Sciatic nerve (tissue), 2 donors: ENCODE measurements at regions not wholly inside any gene's neighbourhood (a gene's known extent, or its start where the extent isn't known, plus 50 kb on each side); places are given as distances from the start of the nearest gene placed in this dataset.

Source experiments
- ATAC-seq: fragments of 200-7000 bp; cut with Tn5 transposase; one replicate; pipeline ENCODE4 v1.9.1; 2020; ENCODE audit warnings: mild to moderate bottlenecking, moderate library complexity
- DNase-seq: peaks from one replicate; pipeline ENCODE4 v3.0.0-alpha.2; 2020; ENCODE audit warnings: low spot score
- intact Hi-C: fragments of 100-400 bp; cut with DNase I; formaldehyde crosslinking; loops from one replicate; pipeline ENCODE4 v1.14.2; 2022
- donor health status: DM: no; HTN: no; CAD: no.
- donor health status: DM: no; HTN: no; CAD: no.

DNA sequence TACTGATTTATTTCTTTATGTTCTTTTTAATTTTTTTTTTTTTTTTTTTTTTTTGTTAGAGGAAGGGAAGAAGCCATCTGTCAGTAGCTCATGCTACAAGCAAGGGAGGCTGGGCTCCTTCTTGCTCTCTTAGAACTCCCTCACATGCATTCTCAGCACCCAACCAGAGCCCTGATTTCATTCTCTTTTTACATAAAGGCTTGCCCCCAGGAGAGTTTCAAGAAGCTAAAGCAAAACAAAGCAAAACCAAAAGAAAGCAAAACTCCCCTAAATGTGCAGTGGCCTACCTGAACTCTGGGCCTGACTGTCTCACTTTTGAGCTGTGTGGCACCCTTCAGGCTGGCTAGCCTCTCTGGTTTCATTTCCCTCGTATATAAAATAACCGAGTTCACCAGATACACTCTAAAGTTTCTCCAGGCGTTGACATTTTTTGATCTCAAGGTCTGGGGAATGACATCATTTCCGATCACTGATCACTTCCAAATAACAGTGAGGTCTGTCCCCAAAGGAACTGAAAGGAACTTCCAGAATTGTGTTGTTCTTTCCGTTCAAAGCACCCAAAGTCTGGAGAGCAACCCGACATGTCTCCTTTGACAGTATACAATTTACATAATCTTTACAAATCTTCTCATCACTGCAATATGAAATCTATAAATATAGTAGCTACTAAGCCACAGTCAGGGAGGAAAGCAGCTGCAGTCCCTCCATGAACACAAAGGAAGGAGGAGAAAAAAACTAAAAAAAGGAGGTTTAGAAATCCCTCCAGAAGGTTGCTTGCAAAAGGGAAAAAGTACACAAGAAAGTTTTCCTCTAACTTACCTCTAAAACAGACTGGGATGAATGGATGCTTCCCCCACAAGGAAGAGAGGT, 145.6 kb upstream of the NCK2 start:
- no peak for DNase-seq
- ATAC-seq: no peak
- intact Hi-C loops: no loop called here

DNA sequence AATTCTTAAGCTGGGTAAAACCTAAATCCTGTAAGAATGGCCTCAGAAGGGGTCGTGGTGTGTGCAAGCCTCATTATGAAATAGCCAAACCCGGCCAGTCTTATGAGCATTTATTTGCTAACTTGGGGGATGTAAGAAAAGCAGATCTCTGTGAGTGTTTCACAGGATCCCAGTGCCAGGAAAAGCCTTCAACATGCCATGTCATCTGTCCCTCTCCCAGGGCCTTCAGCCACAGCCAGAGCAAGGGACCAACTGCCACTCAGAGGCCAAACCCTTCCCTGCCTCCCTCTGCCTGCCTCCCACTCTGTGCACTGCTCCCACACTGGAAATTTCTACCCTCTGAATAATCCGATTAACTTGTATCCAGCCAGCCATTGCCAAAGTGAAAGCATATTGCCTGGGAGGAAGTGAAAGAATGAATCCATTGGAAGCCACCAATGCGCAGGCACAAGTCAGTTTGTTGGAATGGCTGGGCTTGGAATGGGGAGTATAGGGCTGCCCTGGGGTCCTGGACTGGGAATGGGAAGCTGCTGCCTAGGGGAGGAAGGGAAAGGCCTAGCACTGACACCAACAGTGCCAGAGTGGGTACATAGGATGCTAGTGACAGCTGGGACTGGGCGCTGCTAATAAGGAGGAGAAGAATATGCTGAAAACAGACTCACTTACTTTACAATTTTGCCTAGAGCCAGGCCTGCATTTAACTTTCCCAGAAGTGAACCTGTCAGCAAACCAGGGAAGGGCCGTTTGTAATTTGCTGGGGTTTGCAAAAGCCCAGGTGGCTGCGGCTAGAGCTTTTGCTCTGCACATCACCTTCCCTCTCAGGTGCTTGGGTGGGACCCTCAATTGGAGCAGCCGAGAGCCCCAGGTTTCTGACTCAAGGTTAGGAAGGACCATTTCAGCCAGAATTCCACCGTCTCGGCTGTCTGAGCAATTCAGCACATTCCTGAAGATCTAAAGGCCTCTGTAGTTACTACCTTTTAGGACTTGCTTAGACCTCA, 146.6 kb upstream of the NCK2 start:
- intact Hi-C loops: no loop called here
- ATAC-seq (no peak), DNase-seq (no peak)

DNA sequence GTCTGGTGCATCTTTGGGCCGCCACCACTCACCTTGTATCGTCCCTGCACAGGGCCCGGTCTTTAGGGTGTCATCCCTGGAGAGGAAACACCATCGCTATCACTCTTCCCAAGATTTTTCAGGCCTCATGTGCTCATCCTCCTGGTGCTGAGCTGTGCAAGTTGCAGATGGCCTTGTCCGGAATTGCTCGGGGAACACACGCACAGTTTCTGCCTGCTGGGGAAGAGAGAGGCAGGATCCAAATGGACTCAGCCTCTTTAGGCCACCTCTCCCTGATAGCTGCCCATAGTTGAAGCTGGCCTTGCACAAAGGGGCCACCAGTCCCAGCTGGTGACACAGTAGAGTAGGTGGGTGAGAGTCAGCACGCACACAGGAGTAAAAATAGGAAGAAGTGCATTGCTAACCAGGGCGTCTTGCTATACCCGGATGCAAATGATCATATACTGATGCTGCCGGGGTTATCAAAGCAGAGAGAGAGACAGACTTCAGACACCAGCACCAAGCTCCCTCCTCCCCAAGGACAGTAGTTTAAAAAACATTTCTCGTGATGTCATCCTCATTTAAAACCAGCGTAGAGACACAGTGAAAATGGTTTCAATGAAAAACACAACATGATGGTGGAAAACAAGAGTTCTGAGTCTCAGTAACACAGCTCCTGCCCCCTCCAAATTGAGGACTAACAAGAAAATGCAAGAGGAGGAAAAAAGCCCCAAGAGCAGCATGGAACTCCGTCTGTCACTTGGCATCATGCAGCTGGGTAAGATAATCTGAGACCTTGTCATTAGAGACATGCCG, 147.5 kb upstream of the NCK2 start:
- intact Hi-C loops: no loop called here

DNA sequence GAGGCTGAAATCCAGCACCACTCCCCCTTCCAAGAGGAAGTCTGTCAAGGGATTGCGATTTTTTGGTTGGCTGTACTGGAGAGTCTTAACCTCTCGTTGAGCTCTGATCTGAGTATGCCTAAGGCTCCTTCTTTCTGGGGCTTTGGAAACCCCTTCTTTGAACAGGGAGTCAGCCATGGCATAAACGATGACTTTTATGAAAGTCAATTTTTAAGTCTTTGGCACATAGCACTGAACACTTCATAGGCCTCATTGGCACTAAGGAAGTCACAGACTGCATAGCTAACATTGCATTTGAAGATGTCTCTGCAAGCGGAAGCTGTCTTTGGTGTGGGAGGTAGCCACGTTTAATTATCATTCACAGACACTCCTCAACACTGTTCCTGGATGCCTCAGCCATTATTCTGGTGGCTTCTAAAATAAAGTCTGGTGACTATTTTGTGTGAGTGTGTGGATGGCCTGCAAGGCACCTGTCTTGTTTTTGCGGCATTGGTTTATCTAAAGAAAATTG, 148.2 kb upstream of the NCK2 start:
- ATAC-seq (no peak), DNase-seq (no peak)
- intact Hi-C loops: no loop called here

More for the DNA sequence above, 147.5 kb upstream of the NCK2 start:
- ATAC-seq (no peak), DNase-seq (no peak)

DNA sequence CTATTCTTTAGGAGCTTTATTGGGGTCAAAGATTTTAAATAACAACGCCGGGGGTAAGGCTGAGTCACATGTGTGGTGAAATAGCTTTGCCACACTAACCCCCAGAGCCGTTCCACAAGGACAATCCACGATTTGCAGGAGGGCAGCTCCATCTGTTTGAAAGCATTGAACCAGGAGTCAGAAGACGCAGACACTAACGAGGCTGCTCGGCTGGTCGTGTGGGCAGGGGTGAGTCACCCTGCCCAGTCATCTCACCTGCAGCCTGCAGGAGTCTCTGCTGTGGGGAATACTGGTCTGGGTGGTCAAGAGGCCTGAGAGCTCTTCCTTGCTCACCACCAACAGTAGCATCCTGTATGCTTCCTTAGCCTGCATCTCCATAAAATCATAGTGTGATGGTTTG, 149.2 kb upstream of the NCK2 start:
- DNase-seq: no peak
- intact Hi-C loops: no loop called here
- no peak for ATAC-seq

DNA sequence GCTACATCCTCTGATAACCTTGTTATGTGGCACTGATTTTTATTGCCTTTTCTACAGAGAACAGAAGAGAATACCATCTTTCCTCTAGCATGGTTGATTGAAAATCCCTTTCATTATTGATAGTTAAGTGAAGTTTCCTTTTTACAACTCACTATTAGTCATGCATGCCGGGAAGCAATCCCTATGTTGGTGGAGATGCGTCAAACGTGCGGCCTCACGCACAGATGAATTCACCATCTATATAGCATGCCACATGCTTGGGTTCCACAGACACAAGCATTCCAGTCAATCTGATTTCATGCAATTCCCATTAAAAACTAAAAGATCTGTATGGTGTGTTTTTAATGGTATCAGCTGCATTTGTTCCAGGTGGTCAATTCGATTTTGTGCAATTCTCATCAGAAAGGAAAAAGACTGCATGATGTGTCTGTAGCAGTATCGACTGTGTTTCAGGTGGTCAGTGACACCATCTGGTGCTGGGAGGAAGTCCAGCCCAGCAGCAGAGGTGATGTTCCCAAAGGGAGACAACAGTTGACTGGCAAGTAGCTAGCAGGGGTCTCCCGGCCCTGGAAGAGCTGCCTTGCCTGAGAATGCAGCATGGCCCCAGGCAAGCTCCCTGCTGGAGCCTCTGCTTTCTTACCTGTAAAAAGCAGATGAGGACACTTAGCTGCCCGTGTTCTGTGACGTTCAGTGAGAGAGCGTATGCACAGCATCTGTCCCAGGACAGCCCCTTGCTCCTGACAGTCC, 151.3 kb upstream of the NCK2 start:
- no peak for ATAC-seq
- DNase-seq: no peak
- intact Hi-C loops: no loop called here

DNA sequence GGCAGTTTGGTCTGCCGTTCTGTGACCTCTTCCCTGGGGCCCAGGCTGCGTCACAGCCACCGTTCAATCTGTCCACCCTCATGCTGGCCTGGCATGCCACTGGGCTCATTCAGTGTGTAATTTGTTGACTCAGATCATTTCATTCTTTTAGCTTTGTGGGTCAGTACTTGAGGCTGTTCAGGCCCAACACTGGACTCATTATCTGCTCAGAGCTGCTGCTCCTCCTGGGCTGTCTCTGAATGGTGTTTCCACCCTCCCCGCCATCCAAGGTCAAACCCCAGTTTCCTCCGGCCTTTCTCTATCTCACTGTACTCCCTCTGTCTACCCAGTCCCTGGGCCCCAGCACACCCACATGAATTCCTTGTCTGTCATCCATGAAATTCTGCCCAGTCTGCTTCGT, 152.4 kb upstream of the NCK2 start:
- ATAC-seq: peak; percentile 67
- intact Hi-C loops: no loop called here

DNA sequence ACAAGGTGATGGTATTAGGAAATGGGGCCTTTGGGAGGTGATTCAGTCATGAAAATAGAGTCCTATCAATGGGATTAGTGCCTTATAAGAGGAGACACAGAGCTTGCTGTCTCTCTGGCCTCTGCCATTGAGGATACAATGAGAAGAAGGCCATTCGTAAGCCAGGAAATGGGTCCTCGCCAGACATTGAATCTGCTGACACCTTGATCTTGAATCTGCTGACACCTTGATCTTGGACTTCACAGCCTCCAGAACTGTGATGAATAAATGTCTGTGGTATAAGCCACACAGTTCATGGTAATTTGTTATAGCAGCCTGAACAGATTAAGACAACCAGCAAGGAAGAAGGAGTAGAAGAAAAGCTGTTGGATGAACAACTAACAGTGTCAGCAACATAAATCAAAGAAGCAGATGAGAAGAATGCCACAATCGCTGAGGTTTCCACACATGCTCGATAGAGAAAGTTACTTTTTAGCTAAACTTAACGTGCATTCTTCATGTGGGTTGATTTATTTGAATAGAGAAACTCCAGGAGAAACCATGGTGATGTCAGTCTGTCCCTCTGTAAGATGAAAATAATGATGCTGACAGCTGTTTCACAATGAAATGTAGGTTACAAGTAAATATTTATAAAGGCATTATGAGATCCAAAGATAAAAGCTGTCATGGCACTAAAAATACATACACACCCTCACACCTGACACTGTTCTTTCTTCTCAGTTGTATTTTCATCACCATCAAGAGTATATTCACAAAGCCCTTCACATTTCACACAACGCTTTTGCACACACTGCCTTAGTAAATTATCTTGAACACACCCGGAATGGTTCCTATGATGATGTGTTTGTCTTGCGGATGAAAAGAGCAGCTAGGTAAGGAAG, 153.7 kb upstream of the NCK2 start:
- ATAC-seq (no peak), DNase-seq (no peak)
- intact Hi-C loops: no loop called here

More for the DNA sequence above, 152.4 kb upstream of the NCK2 start:
- DNase-seq: no peak

DNA sequence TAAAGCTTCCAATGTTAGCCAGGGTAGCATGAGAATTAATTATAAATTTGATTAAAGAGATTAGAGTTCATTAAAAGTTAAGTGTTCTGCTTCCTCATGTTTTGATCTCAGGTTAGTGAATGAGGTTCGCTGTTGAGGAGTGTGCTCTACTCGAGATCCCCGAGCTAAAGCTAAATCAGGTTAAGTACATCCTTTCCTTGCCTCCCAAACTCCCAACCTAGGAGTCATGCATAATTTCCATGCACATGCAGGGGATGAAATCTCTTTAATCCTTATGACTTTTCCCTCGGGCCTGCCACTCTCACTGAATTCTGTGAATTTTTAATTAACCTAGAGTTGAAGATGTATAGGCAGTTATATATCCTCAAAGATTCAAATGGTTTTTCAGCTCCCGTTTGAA, 156.1 kb upstream of the NCK2 start:
- intact Hi-C loops: no loop called here
- no peak for ATAC-seq
- DNase-seq: no peak

DNA sequence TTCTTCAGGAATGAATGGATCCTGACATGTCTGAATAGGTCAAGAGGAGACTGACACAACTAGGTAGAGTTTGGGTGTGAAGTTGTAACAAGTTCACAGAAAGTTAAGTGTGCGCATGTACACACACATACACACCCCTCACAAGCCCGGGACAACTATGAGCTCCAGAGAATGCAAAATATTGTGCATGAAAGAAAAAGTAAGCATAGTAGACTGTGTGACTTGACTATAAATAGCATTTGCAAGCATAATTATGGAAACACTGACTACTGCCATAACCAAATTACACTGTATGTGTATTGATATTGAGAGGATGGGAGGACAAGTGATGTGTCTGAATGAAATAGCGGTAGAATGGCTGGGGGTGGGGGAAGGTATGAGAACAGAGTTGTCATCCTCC, 157.1 kb upstream of the NCK2 start:
- ATAC-seq: no peak
- no peak for DNase-seq
- intact Hi-C loops: no loop called here

DNA sequence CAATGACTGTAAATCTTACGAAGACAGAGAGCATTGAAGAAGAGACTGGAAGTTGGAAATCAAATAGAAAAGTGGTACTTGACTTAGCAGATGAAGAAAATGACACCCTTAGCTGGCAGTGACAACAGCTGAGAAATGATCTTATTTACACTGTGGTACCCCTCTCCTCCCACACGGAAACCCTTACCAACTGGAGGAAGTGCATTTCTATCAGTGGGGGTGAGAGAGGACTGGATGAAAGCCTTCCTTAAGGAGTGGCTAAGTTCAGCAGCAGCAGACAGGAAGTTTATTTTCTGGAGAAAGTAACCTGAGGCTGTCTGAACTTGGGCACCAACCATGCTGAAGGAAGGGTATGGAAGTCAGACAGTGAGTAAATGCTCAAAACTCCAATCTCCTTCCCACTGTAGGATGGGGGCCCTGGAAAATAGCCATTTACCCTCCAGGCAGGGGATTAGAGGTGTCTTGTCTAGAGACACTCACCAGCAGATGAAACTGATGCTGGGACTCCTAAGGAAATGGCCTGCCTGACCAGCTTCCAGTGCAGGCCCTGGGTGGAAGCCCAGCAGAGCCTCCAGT, 160.2 kb upstream of the NCK2 start:
- DNase-seq (no peak), ATAC-seq (no peak)
- intact Hi-C loops: no loop called here

DNA sequence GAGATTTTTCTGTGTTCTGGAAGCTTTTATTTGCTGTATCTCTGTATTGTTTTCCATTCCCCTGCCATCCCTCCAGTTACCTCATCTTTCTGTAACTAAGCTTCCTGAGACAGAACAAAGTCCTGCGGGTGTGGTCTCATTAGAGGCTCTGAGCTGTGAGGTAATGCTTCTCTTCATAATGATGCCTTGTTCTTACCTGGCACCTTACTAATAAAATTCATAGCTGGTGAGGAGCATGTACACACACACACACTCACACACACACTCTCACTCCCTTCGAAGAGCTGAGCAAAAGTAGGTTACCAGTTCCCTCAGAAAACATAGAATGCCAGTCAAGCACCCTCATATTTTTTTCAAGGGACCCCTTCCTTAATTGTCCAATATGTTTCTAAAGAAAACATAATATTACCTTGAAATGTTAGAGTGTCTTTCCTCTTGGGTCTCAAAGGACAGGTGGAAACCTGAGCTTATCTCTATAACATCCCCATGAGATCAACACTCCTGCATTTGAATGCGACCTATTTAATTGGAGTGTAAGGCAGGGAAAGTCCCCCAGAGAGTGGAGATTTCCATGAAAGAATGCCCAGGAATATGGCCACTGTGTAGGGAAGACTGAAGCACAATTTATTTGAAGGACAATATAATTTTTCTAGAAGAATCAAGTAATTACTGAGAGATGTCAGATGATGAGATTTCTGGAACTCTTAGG, 161.6 kb upstream of the NCK2 start:
- DNase-seq: no peak
- no peak for ATAC-seq
- intact Hi-C loops: no loop called here

DNA sequence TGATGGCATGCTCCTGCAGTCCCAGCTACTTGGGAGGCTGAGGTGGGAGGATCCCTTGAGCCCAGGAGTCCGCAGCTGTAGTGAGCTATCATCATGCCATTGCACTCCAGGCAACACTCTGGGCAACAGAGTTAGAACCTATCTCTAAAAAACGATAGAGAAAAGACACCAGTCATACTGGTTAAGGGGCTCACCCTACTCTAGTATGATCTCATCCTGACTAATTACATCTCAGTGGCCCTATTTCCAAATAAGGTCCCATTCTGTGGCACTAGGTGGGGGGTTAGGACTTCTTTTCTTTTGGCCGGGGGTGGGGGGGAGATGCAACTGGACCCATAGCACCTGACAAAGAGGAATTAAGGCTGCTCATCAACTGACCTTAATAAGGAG, 163.2 kb upstream of the NCK2 start:
- no peak for DNase-seq
- intact Hi-C loops: no loop called here
- ATAC-seq: no peak

DNA sequence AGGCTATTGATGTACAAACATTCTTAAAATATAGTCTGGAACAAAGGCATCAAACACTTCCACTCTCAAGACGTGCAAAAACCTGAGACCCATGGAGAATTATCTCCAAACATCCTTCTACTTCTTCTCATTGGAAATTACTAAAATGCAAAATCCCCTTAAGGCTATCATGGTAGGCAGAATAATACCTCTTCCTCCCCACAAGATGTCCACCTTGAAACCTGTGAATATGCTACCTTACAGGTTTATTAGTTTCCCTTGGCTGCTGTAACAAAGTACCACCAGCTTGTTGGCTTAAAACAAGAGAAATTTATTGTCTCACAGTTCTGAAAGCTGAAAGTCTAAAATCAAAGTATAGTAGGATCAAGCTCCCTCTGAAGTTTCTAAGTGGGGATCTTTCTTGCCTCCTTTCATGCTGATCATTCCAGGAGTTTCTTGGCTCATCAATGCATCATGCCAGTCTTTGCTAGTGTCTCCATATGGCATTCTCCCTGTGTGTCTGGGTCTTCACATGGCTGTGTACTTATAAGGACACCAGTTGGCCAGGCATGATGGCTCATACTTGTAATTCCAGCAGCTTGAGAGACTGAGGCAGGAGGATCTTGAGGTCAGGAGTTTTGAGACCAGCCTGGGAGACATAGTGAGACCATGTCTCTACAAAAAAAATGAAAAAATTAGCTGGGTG, 163.7 kb upstream of the NCK2 start:
- no peak for ATAC-seq
- DNase-seq: no peak
- intact Hi-C loops: no loop called here

DNA sequence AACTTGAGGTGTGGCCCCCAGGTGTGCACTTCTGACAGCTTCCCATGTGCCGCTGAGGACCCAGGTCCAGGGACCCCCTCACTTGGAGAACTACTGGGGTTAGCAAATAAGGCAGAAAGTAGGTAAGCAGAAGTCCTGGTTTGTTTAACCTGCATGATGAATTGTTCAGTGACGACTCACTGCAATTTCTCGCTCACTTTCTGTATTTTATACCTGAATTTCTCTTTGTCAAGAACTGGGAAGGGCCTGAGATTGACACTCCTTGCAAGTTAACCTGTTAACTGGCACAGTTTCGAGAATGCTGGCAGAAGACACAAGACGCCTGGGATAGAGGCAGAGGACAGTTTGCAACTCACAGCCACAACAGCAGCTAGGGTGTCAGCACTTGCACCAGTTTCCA, 164.5 kb upstream of the NCK2 start:
- intact Hi-C loops: no loop called here
- ATAC-seq (no peak), DNase-seq (no peak)

DNA sequence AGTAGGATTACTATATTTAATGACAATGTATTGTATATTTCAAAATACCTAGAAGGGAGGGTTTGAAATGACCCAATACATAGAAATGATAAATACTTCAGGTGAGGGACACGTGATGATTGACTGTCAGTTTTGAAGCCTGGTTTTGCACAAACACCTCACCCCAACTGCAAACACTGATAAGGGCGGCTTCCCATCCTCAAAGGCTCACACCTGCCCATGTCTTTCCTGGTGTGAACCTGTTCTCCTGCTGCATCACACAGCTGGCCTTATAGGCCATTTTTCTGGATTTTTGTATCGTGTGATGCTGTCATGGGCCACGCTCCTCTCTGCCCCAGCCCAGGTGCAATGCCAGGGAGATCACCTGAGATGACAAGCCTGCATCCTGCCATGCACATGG, 166.5 kb upstream of the NCK2 start:
- intact Hi-C loops: no loop called here
- ATAC-seq: no peak
- DNase-seq: no peak
